GM12864 (cell line): ENCODE measurements at regions not wholly inside any gene's neighbourhood (a gene's known extent, or its start where the extent isn't known, plus 50 kb on each side); places are given as distances from the start of the nearest gene placed in this dataset.
"Not testable (repeated sequence)": the region's sequence is repeated elsewhere in the genome, so short reads cannot be mapped to it uniquely, and the experiment has no call there.

Source experiments
- DNase-seq: peaks from one replicate; pipeline ENCODE4 v3.0.0-alpha.2; 2011; ENCODE audit warnings: low read depth
- H3K4me3 ChIP-seq: 2 replicates; pipeline ENCODE4 v1.5.1; 2011; ENCODE audit warnings: mild to moderate bottlenecking, low read depth, low read length, control low read depth
- TF ChIP-seq, protein P1 (sequence below): IDR thresholded peaks from 2 replicates; pipeline ENCODE4 v1.5.1; 2011; ENCODE audit warnings: low read depth, mild to moderate bottlenecking, moderate library complexity, low read length, control low read depth, inconsistent platforms; ENCODE audit errors: missing control alignments

DNA sequence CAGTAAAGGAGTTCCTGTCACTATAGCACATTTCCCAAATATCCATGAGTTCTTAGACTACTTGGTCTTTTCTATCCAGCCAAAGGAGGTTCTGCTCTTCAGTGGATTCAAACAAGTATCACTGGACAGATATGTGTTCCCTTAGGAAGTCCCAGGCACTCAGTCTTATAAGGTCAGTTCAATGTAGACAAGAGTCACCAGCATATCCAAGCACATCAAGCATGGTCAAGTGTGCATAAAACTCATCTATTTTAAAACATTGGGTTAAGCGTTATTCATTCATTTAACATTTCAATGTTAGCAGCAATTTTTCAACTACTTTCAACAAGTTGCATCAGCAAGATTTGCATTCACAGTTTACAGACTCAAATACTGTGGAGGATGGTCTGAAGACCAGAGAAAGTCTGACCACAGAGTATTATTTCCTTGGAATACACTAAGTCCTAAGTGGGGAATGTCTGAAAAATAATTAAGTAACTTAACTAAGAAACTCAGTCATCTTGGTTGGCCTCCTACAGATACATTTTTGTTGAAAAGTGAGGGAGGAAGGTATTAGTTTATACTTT is 630.5 kb upstream of the IGFBP7 start:
- DNase-seq: no peak
- TF ChIP-seq, protein P1, sequence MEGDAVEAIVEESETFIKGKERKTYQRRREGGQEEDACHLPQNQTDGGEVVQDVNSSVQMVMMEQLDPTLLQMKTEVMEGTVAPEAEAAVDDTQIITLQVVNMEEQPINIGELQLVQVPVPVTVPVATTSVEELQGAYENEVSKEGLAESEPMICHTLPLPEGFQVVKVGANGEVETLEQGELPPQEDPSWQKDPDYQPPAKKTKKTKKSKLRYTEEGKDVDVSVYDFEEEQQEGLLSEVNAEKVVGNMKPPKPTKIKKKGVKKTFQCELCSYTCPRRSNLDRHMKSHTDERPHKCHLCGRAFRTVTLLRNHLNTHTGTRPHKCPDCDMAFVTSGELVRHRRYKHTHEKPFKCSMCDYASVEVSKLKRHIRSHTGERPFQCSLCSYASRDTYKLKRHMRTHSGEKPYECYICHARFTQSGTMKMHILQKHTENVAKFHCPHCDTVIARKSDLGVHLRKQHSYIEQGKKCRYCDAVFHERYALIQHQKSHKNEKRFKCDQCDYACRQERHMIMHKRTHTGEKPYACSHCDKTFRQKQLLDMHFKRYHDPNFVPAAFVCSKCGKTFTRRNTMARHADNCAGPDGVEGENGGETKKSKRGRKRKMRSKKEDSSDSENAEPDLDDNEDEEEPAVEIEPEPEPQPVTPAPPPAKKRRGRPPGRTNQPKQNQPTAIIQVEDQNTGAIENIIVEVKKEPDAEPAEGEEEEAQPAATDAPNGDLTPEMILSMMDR: no peak
- no peak overlapping the region for H3K4me3 ChIP-seq

DNA sequence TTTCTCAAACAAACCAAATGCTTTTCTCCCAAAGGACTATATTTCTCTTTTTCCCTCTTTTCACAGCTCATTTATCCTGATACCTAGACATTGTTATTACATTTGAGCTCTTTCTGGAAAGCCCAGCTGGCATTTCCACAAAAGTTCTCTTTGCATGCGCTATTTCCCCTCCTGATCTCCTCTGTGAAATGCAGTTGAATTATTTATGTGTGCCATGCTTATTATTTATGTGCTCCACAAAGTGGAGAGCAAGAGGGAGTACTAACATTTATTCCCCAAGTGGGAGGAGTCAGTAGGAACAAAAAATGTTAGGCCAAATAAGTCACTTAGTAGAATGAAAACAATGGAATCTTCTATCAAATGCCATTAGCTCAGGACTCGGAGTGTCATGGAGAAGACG is 626.6 kb upstream of the IGFBP7 start:
- TF ChIP-seq, protein P1: no peak
- H3K4me3 ChIP-seq: no peak overlapping the region
- no peak for DNase-seq

GRCh38 chr4:57734104-57734670 is 624.0 kb upstream of the IGFBP7 start:
- H3K4me3 ChIP-seq: no peak overlapping the region
- TF ChIP-seq, protein P1: no peak
- DNase-seq: no peak

DNA sequence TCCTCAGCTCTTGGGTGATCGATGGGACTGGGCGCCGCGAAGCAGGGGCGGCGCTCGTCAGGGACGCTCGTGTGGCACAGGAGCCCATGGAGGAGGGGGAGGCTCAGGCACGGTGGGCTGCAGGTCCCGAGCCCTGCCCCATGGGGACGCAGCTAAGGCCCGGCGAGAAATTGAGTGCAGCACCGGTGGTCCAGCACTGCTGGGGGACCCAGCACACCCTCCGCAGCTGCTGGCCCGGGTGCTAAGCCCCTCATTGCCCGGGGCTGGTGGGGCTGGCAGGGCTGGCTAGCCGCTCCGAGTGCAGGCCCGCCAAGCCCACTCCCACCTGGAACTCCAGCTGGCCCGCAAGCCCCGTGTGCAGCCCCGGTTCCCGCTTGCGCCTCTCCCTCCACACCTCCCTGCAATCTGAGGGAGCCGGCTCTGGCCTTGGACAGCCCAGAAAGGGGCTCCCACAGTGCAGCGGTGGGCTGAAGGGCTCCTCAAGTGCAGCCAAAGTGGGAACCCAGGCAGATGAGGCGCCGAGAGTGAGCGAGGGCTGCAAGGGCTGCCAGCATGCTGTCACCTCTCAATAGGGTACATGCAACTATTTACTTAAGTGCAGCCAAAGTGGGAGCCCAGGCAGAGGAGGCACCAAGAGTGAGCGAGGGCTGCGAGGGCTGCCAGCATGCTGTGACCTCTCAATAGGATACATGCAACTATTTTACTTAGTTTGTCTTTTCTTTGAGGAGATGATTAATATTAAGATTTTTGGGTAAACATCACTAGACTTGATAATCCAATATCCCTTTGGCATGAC is 619.8 kb upstream of the IGFBP7 start:
- not testable (repeated sequence) for H3K4me3 ChIP-seq, DNase-seq

DNA sequence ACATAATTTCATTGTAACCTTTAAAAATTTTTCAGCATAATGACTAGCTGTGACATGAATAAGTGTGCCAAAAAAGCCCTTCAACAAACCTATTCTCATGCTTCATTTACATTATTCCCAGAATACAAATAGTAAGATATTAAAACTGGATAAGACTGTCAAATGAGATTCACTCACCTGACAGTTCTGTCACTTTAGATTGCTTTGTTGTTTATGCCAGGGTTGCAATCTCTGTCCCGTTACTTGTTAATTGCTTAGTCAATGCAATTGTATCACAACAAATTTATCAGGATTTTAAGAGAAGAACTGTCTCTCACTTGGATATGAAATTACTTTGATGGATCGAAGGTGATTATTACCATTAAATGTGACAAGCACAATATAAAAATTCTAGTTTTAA is 616.0 kb upstream of the IGFBP7 start:
- no peak for DNase-seq
- TF ChIP-seq, protein P1: no peak
- H3K4me3 ChIP-seq: no peak overlapping the region

- no peak for DNase-seq
- TF ChIP-seq, protein P1: no peak
- no peak overlapping the region for H3K4me3 ChIP-seq
Measured at GRCh38 chr4:57719456-57719855, 609.3 kb upstream of the IGFBP7 start.

DNA sequence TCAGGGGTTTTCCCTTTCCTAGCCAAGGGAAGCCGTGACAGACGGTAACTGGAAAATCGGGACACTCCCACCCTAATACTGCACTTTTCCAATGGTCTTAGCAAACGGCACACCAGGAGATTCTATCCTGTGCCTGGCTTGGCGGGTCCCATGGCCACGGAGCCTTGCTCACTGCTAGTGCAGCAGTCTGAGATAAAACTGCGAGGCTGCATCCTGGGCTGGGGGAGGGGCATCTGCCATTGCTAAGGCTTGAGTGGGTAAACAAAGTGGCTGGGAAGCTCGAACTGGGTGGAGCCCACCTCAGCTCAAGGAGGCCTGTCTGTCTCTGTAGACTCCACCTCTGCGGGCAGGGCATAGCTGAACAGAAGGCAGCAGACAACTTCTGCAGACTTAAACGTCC is 604.1 kb upstream of the IGFBP7 start:
- H3K4me3 ChIP-seq, DNase-seq: not testable (repeated sequence)

DNA sequence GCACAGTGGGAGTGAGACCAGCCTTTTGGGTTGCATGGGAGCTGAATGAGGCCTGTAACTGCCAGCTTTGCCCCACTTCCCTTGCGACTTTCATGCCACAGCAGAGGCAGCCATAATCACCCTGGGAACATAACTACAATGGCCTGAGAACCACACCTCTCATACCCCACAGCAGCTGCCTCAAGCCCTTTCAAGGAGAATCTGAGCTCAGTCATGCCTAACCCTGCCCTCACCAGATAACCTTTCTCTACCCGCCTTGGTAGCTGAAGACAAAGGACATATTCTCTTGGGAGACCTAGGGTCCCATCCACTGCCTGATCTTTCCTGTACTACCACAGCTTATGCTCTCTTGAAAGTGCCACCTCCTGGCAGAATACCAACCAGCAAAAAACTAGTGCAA is 599.9 kb upstream of the IGFBP7 start:
- DNase-seq: no peak
- H3K4me3 ChIP-seq: no peak overlapping the region
- TF ChIP-seq, protein P1: no peak
